T-helper 2 cell treated with Interferon-gamma antibody and Interleukin-4, amounts not matched to agents 5 μg/mL and 100 μg/mL, for 36 hours (primary cell): ENCODE measurements at regions not wholly inside any gene's neighbourhood (a gene's known extent, or its start where the extent isn't known, plus 50 kb on each side); places are given as distances from the start of the nearest gene placed in this dataset.

Experiments used
- DNase-seq: peaks from one replicate; pipeline ENCODE4 v3.0.0; 2021; ENCODE audit warnings: low spot score
- H3K27ac Mint-ChIP-seq: one replicate; pipeline ENCODE4 v1.8.0; 2021; ENCODE audit warnings: mild to moderate bottlenecking, mixed read lengths
- H3K27me3 Mint-ChIP-seq: one replicate; pipeline ENCODE4 v1.8.0; 2021; ENCODE audit warnings: low read depth, mixed read lengths
- H3K36me3 Mint-ChIP-seq: one replicate; pipeline ENCODE4 v1.8.0; 2021; ENCODE audit warnings: low read depth, mixed read lengths
- H3K4me1 Mint-ChIP-seq: one replicate; pipeline ENCODE4 v1.8.0; 2021; ENCODE audit warnings: low read depth, mixed read lengths
- H3K4me3 Mint-ChIP-seq: one replicate; pipeline ENCODE4 v1.8.0; 2022; ENCODE audit warnings: mild to moderate bottlenecking, moderate library complexity, mixed read lengths
- H3K9me3 Mint-ChIP-seq: one replicate; pipeline ENCODE4 v1.8.0; 2021; ENCODE audit warnings: mixed read lengths

DNA sequence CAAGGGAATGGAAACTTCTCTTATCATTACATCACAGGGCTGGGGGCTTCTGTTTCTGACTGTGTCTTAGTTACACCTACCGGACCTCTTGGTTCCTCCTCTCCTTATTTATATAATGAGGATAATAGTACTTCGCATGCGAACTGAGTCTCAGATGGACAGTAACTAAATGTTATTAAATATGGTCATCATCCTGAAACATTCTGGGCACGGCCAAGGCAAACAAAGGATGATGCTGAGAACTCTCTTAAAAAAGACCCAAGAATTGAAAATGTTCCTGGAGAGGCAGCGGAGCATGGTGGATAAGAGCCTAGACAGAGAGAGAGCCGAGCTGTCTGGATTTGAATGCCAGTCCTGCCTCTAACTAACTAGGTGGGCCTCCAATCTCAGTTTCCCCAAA, 119.8 kb upstream of the SASH1 start:
- Mint-ChIP-seq H3K4me3 (no peak overlapping the region), H3K27ac (no peak overlapping the region), H3K4me1 (no peaks in the 10 kb centered on the region), H3K9me3 (no peaks in the 10 kb centered on the region), H3K27me3 (peaks cover 36% of the 10 kb centered on the region), H3K36me3 (no peaks in the 10 kb centered on the region)
- DNase-seq, result no peak

DNA sequence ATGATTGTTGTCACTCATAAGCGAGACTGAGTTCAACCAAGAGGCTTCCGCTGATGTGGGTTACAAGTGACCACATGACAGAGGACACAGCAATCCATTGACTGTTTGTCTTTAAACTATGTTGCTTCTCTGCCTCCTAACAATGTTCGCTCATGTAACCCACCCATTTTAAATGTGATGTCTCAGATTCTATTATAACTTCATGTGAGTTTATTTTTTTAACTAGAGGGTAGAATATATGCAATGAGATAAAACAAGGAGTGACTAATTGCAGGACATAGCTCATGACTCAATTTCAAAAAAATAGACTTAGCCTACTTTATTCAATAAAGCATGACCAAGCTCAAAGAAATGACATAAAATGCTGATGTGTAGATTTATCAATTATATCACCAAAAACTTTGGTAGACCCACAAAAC, 119.2 kb upstream of the SASH1 start:
- H3K9me3 Mint-ChIP-seq, result no peaks in the 10 kb centered on the region
- H3K4me3 Mint-ChIP-seq, result no peak overlapping the region
- no peaks in the 10 kb centered on the region for H3K4me1 Mint-ChIP-seq
- H3K27ac Mint-ChIP-seq, result no peak overlapping the region
- peaks cover 33% of the 10 kb centered on the region for H3K27me3 Mint-ChIP-seq
- no peak for DNase-seq
- H3K36me3 Mint-ChIP-seq, result no peaks in the 10 kb centered on the region

DNA sequence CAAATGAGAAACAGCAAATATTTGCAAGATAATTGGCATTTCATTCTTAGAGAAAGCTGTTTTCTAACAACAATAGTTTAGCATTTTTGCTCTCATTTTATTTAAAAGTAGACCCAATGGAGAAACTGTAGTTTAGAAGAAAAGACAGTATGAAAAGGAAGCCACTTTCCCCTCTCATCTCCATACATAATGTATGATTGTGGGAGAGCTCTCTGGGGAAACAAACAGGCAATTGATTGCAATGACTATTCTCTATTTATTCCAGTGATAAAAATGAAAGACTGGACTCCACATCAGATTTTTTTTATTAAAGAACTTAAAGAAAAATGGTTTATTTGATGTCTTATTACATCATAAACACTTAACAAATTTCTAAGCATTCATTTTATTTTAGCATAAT, 116.8 kb upstream of the SASH1 start:
- Mint-ChIP-seq H3K4me3 (no peak overlapping the region), H3K27ac (no peak overlapping the region), H3K9me3 (no peaks in the 10 kb centered on the region), H3K4me1 (no peaks in the 10 kb centered on the region), H3K27me3 (peaks cover 28% of the 10 kb centered on the region), H3K36me3 (no peaks in the 10 kb centered on the region)
- no peak for DNase-seq

DNA sequence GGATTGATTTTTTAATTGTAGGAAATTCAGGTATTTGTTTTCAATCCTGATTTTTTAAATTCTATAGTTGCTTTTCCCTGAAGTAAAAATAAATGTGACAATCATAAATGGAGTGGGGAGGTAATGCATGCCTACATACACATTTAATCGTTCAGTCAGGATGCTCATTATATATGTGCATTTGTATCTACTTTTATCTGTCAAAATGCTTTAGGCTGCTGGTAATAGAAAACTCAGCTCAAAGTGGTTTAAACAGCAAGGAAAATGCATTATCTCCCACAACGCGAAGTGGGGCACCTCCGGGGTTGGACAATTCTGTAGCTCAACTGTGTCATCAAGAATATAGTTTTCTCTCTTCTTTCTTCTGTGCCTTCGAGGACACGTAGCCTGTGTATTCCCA, 116.4 kb upstream of the SASH1 start:
- no peaks in the 10 kb centered on the region for H3K9me3 Mint-ChIP-seq
- H3K27me3 Mint-ChIP-seq, result peaks cover 24% of the 10 kb centered on the region
- DNase-seq, result no peak
- no peak overlapping the region for H3K27ac Mint-ChIP-seq
- no peaks in the 10 kb centered on the region for H3K4me1 Mint-ChIP-seq
- H3K4me3 Mint-ChIP-seq, result no peak overlapping the region
- H3K36me3 Mint-ChIP-seq, result no peaks in the 10 kb centered on the region

DNA sequence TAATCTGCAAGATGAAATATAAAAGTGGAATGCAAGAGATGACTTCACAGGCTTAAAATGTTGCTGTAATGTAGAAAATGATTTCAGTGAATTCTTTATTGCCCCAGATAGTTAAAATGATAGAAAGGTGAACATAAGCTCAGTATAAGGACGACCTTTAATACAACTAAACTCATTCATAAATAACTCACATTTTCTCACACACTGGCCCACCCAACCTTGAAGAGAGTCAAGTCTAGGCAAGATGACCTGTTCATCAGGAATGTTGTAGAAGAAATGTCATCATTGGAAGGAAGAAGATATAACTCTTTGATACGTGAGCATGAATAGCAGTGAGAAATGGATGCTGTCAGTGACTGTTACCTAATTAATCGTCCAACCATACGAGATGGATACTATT, 111.1 kb upstream of the SASH1 start:
- H3K36me3 Mint-ChIP-seq, result no peaks in the 10 kb centered on the region

DNA sequence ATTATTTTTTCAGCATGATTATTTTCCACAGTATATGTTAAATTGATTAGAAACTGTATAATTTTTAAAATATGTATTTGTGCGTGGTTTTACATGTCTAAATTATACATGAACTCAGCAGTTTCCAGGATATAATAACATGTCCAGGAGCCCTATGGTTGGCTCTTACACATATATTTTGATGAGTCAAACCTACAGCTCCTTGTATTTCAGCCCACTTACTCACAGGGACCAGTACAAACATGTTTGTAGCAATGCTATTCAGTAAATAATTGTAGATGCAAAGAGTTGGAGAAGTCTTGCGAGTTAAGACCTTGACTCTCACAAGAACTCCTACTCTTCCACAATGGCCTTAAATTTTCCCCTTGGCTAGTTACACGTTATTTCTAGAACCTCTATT, 107.2 kb upstream of the SASH1 start:
- no peaks in the 10 kb centered on the region for H3K9me3 Mint-ChIP-seq
- H3K27ac Mint-ChIP-seq, result no peak overlapping the region
- no peaks in the 10 kb centered on the region for H3K4me1 Mint-ChIP-seq
- DNase-seq, result no peak
- H3K36me3 Mint-ChIP-seq, result no peaks in the 10 kb centered on the region
- peaks cover 14% of the 10 kb centered on the region for H3K27me3 Mint-ChIP-seq
- no peak overlapping the region for H3K4me3 Mint-ChIP-seq

More for the DNA sequence above, 111.1 kb upstream of the SASH1 start:
- H3K4me3 Mint-ChIP-seq, result no peak overlapping the region
- no peaks in the 10 kb centered on the region for H3K4me1 Mint-ChIP-seq
- H3K27me3 Mint-ChIP-seq, result peaks cover 14% of the 10 kb centered on the region
- H3K9me3 Mint-ChIP-seq, result no peaks in the 10 kb centered on the region
- no peak overlapping the region for H3K27ac Mint-ChIP-seq
- DNase-seq, result no peak

DNA sequence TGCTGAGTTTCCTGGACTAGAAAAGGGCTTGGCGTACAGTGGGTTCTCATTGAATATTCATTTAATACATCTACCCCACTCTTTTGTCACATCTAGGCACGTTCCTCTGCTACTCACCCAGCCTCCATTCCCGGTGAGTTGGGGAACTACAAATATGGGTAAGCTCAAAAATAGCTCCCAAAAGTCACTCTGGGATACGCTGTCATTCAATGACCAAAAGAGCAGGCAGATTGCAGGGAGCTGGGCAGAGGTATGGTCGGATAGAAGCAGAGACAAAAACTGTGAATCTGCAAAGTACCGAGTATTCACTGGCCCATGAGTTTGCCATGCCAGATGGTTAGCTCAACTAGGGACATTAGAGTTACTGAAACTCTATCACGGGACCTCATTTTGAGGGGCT, 103.9 kb upstream of the SASH1 start:
- no peak overlapping the region for H3K27ac Mint-ChIP-seq
- H3K4me1 Mint-ChIP-seq, result no peaks in the 10 kb centered on the region
- H3K36me3 Mint-ChIP-seq, result no peaks in the 10 kb centered on the region
- H3K9me3 Mint-ChIP-seq, result no peaks in the 10 kb centered on the region
- H3K4me3 Mint-ChIP-seq, result no peak overlapping the region
- DNase-seq, result no peak
- H3K27me3 Mint-ChIP-seq, result peaks cover 10% of the 10 kb centered on the region

DNA sequence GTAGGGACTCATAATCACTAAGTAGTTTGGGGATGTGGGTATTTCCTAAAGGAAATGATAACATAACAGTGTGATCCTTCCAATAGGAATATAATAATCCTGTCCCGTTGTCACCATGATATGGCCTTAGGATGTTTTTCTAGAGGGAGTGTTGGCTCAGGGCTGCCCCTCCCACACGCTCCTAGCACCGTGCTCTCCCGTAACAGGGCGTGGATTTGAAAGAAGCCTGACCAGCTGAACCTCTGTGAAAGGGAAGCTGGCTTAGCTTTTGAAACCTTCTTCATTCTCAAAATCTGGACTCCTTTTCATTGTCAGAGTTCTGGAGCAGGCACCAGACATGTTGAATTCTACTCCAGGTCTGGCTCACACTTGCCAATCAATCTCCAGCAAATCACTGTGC, 103.4 kb upstream of the SASH1 start:
- Mint-ChIP-seq H3K9me3 (no peaks in the 10 kb centered on the region), H3K4me1 (no peaks in the 10 kb centered on the region), H3K27ac (no peak overlapping the region), H3K27me3 (peaks cover 10% of the 10 kb centered on the region), H3K4me3 (no peak overlapping the region), H3K36me3 (no peaks in the 10 kb centered on the region)
- DNase-seq, result no peak

DNA sequence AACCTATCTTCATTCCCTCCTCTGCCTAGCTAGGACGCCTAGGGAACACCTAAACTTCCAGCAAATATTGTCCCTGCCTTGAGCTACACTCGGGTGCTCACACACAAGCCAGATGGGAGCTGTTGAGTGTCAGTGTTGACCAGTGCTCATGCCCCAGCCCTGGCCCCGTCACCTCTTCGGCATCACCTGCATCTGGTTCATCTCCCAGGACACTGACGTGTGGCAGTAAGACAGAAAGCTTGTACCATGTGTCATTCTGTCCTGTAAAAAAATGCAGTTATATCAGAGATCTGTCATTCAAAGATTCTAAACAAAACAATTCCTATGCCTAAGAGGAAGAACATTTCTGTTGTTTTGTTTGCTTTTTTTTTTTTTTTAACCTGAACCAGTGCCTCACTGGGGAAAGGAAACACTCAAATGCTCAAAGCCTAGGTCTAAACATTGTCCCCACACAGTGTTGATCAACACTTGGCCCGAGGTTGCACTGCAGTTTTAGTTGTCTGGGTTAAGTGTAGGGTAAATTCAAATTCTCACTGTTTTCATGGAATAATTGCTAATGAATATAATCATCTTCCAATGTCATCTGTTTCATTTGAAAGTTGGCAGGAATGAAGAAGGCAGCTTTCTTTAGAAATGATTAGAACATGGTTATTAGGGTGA, 102.7 kb upstream of the SASH1 start:
- H3K27me3 Mint-ChIP-seq, result peaks cover 10% of the 10 kb centered on the region
- no peaks in the 10 kb centered on the region for H3K9me3 Mint-ChIP-seq
- no peaks in the 10 kb centered on the region for H3K4me1 Mint-ChIP-seq
- H3K4me3 Mint-ChIP-seq, result no peak overlapping the region
- H3K27ac Mint-ChIP-seq, result no peak overlapping the region
- H3K36me3 Mint-ChIP-seq, result no peaks in the 10 kb centered on the region
- no peak for DNase-seq

DNA sequence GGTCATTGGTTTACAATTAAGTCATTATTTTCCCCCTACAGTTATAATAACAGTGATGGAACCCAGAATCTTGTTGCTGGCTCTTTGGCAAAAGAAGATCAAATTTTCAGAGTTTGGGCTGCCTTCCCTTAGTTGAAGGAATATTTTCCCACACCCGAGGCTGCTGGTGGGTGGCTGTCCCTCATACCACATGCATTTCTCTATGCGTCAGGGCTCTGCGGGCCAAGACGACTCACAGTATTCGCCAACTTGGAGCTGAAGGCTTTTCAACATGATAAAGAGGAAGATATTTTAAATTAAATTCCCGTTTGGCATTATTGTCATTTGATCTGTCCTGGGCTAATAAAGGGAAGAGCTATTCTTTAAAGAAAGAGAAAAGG, 102.2 kb upstream of the SASH1 start:
- Mint-ChIP-seq H3K27me3 (peaks cover 10% of the 10 kb centered on the region), H3K9me3 (no peaks in the 10 kb centered on the region), H3K4me3 (no peak overlapping the region), H3K4me1 (no peaks in the 10 kb centered on the region), H3K27ac (no peak overlapping the region), H3K36me3 (no peaks in the 10 kb centered on the region)
- no peak for DNase-seq

DNA sequence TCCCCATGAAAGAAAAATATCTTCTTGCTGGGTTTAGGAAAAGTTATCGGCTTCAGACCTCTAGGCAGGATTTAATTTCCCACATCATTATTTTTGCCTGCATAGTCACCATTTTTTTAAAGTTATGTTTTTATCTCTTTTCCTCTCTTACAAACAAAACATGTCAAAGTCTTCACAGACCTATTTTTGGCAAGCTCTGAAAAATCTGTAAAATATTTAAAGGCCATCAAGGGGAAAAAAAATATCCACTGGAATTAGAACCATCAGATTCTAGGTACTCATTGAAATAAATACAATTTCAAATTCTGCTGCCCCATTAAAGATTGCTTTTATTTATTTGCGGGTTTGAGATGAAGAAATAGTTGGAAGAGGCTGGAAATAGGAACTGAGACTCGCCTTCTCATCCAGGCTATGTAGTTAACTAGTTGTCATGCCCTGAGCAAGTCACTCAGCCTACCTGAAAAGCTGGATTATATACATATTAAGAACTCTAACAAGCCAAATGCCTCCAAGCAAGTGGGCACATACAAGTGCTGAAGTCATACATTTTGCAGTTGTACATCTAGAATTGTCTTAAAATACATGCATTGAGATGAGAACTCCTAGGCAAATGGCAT, 101.7 kb upstream of the SASH1 start:
- no peak for DNase-seq
- H3K27me3 Mint-ChIP-seq, result peaks cover 10% of the 10 kb centered on the region
- no peaks in the 10 kb centered on the region for H3K9me3 Mint-ChIP-seq
- no peak overlapping the region for H3K4me3 Mint-ChIP-seq
- no peaks in the 10 kb centered on the region for H3K4me1 Mint-ChIP-seq
- no peaks in the 10 kb centered on the region for H3K36me3 Mint-ChIP-seq
- H3K27ac Mint-ChIP-seq, result no peak overlapping the region

DNA sequence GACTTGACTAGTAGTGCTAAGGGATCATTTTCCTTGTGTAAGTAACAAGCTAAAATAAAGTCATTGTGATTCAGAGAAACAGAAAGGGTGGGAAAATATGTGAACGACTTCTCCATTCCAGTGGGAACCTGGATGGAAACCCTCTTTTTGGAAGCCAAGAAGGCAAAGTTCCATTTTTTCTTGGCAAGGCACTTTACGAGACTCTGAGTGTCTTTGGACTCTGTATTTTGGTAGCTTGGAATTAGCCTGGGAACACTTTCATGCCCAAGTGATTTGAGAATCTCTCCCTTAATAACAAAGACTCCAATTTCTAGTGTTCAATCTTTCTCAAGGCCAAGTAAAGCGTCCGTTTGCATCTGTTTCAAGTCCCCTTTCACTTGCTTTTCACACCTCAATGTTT, 100.5 kb upstream of the SASH1 start:
- Mint-ChIP-seq H3K27me3 (peaks cover 10% of the 10 kb centered on the region), H3K4me1 (no peaks in the 10 kb centered on the region), H3K4me3 (no peak overlapping the region), H3K9me3 (no peaks in the 10 kb centered on the region), H3K36me3 (no peaks in the 10 kb centered on the region), H3K27ac (no peak overlapping the region)
- no peak for DNase-seq

DNA sequence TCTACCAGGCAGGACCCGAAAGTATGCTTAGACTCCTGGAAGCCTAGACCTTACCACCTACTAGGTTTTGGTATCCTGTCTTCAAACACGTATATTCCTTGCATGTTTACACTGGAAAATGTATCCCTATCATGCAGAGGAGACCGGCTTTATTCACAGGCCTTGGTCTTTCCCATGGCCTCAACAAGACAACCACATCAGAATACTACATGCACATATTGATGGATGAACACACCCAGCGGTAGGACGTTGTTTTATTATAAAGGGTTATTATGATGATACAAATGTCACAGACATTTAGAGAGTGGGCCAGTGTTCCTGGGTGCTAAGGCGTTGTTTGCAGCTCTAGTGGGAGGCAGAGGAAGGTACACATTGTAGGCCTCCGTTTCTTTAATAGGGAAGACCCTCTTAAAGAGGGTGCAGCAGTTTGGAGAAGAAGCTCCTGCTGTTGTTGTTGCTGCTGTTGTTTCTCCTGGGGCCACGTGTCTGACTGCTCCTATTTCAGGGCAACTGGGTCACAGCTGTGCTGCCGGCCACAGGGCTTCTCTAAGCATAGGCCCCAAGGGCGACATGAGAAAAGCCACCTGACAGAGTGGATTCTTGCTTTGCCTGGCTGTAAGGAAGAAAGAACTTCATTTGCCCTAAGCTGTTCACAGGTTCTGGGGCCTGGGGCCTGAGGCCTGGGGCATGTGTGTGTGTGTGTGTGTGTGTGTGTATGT, 98.3 kb upstream of the SASH1 start:
- H3K4me1 Mint-ChIP-seq, result no peaks in the 10 kb centered on the region
- H3K4me3 Mint-ChIP-seq, result no peak overlapping the region
- H3K9me3 Mint-ChIP-seq, result no peaks in the 10 kb centered on the region
- peaks cover 14% of the 10 kb centered on the region for H3K27me3 Mint-ChIP-seq
- no peak overlapping the region for H3K27ac Mint-ChIP-seq
- no peak for DNase-seq
- no peaks in the 10 kb centered on the region for H3K36me3 Mint-ChIP-seq

DNA sequence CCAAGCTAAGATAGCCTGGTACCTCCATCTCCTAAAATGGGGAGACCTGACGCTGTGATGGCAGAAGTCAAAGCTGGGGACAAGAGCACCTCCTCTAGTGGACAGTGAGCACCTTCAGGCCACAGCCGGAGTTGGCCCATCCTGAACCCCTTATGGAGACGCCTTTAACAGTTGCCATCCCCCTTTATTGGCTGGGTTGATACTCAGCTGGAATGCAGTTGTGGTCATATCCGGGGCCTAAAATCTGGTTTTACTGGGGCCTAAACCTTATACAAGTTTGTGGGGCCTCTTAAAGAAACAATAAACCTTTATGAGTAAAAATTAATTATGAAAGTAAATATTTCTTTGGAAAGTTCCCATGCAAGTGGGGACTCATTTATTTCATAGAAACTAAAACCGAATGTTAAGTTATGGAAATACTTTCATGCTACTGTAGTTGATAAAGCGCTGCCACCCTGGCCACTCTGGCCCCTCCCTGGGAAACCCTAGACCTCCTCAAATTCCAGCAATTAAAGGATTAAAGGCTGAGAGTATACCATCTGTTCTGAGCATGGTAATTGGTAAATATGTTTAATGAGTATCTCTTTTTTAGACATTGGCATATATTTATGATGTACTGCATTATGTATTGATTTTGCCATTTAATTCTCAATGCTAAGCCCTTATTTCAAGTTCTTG, 95.1 kb upstream of the SASH1 start:
- Mint-ChIP-seq H3K27me3 (peaks cover 6% of the 10 kb centered on the region), H3K36me3 (no peaks in the 10 kb centered on the region), H3K4me3 (no peak overlapping the region), H3K9me3 (no peaks in the 10 kb centered on the region), H3K27ac (no peak overlapping the region), H3K4me1 (no peaks in the 10 kb centered on the region)
- DNase-seq, result no peak
